ENCODE measurements at regions not wholly inside any gene's neighbourhood (a gene's known extent, or its start where the extent isn't known, plus 50 kb on each side); places are given as distances from the start of the nearest gene placed in this dataset.

- H3K27ac ChIP-seq: no peak overlapping the region
- DNase-seq (no peak), ATAC-seq (no peak)
- no peak for TF ChIP-seq CTCF (IDR thresholded peaks at IDR 0.05)
- no peaks in the 10 kb centered on the region for H3K27me3 ChIP-seq (ENCODE audit: low read depth)
- no peaks in the 10 kb centered on the region for H3K4me1 ChIP-seq
- intact Hi-C loops (cut with DNase I): no loop called here
- H3K9me3 ChIP-seq: no peaks in the 10 kb centered on the region
- H3K36me3 ChIP-seq: no peaks in the 10 kb centered on the region
- H3K4me3 ChIP-seq: no peak overlapping the region
Measured at GRCh38 chr5:38112938-38113337, 145.4 kb upstream of the EGFLAM start.

GRCh38 chr5:38110130-38110529 is 148.2 kb upstream of the EGFLAM start:
- Histone ChIP-seq H3K27ac (no peak overlapping the region), H3K9me3 (no peaks in the 10 kb centered on the region), H3K4me3 (no peak overlapping the region), H3K27me3 (ENCODE audit: low read depth) (no peaks in the 10 kb centered on the region), H3K36me3 (no peaks in the 10 kb centered on the region), H3K4me1 (no peaks in the 10 kb centered on the region)
- ATAC-seq (no peak), DNase-seq (no peak)
- intact Hi-C loops (cut with DNase I): no loop called here
- TF ChIP-seq CTCF (IDR thresholded peaks at IDR 0.05): no peak

- intact Hi-C loops (cut with DNase I): no loop called here
Measured at GRCh38 chr5:38107096-38107495, 151.3 kb upstream of the EGFLAM start.

GRCh38 chr5:38105801-38106200 is 152.6 kb upstream of the EGFLAM start:
- no peak for DNase-seq
- no peak overlapping the region for H3K27ac ChIP-seq
- no peaks in the 10 kb centered on the region for H3K4me1 ChIP-seq
- H3K4me3 ChIP-seq: no peak overlapping the region
- intact Hi-C loops (cut with DNase I): no loop called here
- no peaks in the 10 kb centered on the region for H3K36me3 ChIP-seq
- ATAC-seq: no peak
- no peaks in the 10 kb centered on the region for H3K27me3 ChIP-seq (ENCODE audit: low read depth)
- no peaks in the 10 kb centered on the region for H3K9me3 ChIP-seq
- no peak for TF ChIP-seq CTCF (IDR thresholded peaks at IDR 0.05)

More at GRCh38 chr5:38107096-38107495, 151.3 kb upstream of the EGFLAM start:
- no peak overlapping the region for H3K4me3 ChIP-seq
- H3K27ac ChIP-seq: no peak overlapping the region
- no peaks in the 10 kb centered on the region for H3K27me3 ChIP-seq (ENCODE audit: low read depth)
- H3K4me1 ChIP-seq: no peaks in the 10 kb centered on the region
- DNase-seq: no peak
- TF ChIP-seq CTCF (IDR thresholded peaks at IDR 0.05): no peak
- ATAC-seq: no peak
- no peaks in the 10 kb centered on the region for H3K36me3 ChIP-seq
- H3K9me3 ChIP-seq: no peaks in the 10 kb centered on the region

GRCh38 chr5:38105231-38105570 is 153.2 kb upstream of the EGFLAM start:
- ATAC-seq: no peak
- H3K4me1 ChIP-seq: no peaks in the 10 kb centered on the region
- no peaks in the 10 kb centered on the region for H3K9me3 ChIP-seq

More at GRCh38 chr5:38105231-38105570, 153.2 kb upstream of the EGFLAM start:
- no peaks in the 10 kb centered on the region for H3K36me3 ChIP-seq
- H3K27me3 ChIP-seq (ENCODE audit: low read depth): no peaks in the 10 kb centered on the region
- DNase-seq: no peak
- TF ChIP-seq CTCF (IDR thresholded peaks at IDR 0.05): no peak
- H3K4me3 ChIP-seq: no peak overlapping the region
- intact Hi-C loops (cut with DNase I): no loop called here
- no peak overlapping the region for H3K27ac ChIP-seq
